Activated T-cell treated with anti-CD3 and anti-CD28 coated beads, Interleukin-2, amount 50 U/mL, for 72 hours (primary cell): ENCODE measurements at regions not wholly inside any gene's neighbourhood (a gene's known extent, or its start where the extent isn't known, plus 50 kb on each side); places are given as distances from the start of the nearest gene placed in this dataset.
A peak's percentile ranks its signal among the peaks of the same experiment; 100 is the strongest.
"Not testable (repeated sequence)": the region's sequence is repeated elsewhere in the genome, so short reads cannot be mapped to it uniquely, and the experiment has no call there.

ENCODE experiments used
- ATAC-seq, 2 donors: fragments of 150-1000 bp; cut with Tn5 transposase; replicated peaks in 1 of 2; 2 replicates each; pipeline ENCODE4 v1.10.0; 2021; ENCODE audit warnings: moderate library complexity in 2 of 2, mild to moderate bottlenecking in 1 of 2
- DNase-seq, 2 donors: peaks; one replicate each; pipeline ENCODE4 v3.0.0; 2021 to 2022; ENCODE audit warnings: mixed read lengths in 1 of 2
- H3K27ac Mint-ChIP-seq: one replicate; pipeline ENCODE4 v1.8.0; 2022; ENCODE audit warnings: mild to moderate bottlenecking, moderate library complexity, mixed read lengths
- H3K27me3 Mint-ChIP-seq: one replicate; pipeline ENCODE4 v1.8.0; 2022; ENCODE audit warnings: low read depth, mixed read lengths
- H3K36me3 Mint-ChIP-seq, 2 donors: one replicate each; pipeline ENCODE4 v1.8.0; 2022; ENCODE audit warnings: mixed read lengths in 2 of 2, mild to moderate bottlenecking in 1 of 2; ENCODE audit not compliant: insufficient read depth in 2 of 2
- H3K4me1 Mint-ChIP-seq: one replicate; pipeline ENCODE4 v1.8.0; 2022; ENCODE audit warnings: low read depth, mixed read lengths
- H3K4me3 Mint-ChIP-seq, 2 donors: one replicate each; pipeline ENCODE4 v1.8.0; 2022; ENCODE audit warnings: mild to moderate bottlenecking in 2 of 2, mixed read lengths in 2 of 2, moderate library complexity in 2 of 2
- H3K9me3 Mint-ChIP-seq, 2 donors: one replicate each; pipeline ENCODE4 v1.8.0; 2022; ENCODE audit warnings: mixed read lengths in 2 of 2

DNA sequence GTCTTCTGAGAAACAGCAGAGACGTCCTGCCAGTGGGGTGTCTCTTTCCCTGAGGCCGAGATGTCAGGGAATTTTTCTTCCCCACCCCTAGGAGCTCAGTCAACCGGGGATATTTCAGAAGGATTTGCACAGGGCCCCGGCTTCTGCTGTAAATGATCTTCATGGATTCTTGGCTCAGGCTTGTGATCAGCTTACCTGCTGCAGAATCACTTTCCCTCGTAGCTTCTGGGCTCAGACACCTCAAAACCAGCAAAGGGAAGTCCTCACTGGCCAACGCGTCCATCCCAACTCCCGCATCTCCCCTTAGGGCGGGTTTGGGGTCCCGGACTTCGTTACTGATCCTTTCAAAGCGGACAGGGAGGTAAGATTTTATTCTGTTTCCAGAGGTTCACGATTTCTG is 212.7 kb downstream of the SHOX start:
- DNase-seq, result no peak
- no peaks in the 10 kb centered on the region for H3K4me1 Mint-ChIP-seq
- H3K27ac Mint-ChIP-seq, result no peak overlapping the region
- no peaks in the 10 kb centered on the region for H3K36me3 Mint-ChIP-seq
- ATAC-seq, result no peak
- H3K27me3 Mint-ChIP-seq, result no peaks in the 10 kb centered on the region
- no peaks in the 10 kb centered on the region for H3K9me3 Mint-ChIP-seq
- no peak overlapping the region for H3K4me3 Mint-ChIP-seq

DNA sequence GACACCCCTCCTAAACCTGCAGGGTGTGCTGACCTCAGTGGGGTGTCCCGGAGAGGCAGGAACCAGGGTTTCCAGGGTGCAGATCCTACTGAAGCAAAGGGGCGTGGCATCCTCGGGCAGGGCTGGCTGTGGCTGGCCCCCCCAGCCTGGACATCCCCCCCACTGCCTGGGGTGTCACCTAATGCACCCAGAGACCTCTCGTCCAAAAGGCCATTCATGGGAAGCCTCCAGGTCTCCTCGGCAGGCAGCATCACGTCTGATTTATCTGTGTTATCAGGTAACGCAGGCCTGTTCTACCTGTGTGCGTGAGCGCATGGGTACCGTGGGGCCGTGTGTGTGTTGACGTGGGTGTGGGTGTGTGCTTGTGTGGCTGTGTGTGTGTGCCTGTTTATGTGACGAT is 210.0 kb downstream of the SHOX start:
- DNase-seq, result no peak
- Mint-ChIP-seq H3K27me3 (no peaks in the 10 kb centered on the region), H3K27ac (no peak overlapping the region), H3K9me3 (peaks cover 3 to 6% of the 10 kb centered on the region in 2 donors), H3K4me1 (no peaks in the 10 kb centered on the region), H3K4me3 (no peak overlapping the region), H3K36me3 (peaks cover 9 to 10% of the 10 kb centered on the region in 2 donors)
- ATAC-seq, result no peak

DNA sequence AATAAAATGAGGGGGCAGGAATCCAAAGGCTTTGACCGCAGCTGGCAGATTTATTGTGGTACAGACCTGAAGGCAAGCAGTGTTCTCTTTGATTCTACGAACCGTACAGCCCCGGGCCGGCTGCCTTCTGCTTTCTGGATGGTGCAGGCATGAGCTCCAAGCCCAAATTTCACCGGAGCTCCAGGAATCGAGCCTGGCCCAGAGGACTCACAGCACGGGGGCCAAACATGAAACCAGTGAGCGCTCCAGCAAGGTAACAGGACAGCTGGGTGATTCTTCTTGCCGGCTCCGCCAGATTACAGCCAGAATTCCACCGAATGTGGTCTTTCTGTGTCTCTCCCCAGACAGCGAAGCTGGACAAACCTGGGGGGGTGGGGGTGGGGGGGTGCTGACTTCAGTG is 208.1 kb downstream of the SHOX start:
- H3K4me3 Mint-ChIP-seq, H3K27me3 Mint-ChIP-seq, ATAC-seq, H3K9me3 Mint-ChIP-seq, H3K4me1 Mint-ChIP-seq, DNase-seq, H3K27ac Mint-ChIP-seq: not testable (repeated sequence)
- peaks cover 9 to 10% of the 10 kb centered on the region in 2 donors for H3K36me3 Mint-ChIP-seq

DNA sequence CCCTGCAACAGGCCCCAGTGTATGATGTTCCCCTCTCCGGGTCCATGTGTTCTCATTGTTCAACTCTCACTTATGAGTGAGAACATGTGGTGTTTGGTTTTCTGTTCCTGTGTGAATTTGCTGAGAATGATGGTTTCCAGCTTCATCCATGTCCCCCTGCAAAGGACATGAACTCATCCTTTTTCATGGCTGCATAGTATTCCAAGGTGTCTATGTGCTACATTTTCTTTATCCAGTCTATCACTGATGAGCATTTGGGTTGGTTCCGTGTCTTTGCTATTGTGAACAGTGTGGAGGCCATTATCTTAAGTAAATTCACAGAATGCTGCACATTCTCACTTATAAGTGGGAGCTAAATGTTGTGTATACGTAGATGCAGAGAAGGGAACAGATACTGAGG is 205.3 kb downstream of the SHOX start:
- not testable (repeated sequence) for H3K4me1 Mint-ChIP-seq, H3K27me3 Mint-ChIP-seq, H3K4me3 Mint-ChIP-seq, H3K27ac Mint-ChIP-seq, H3K9me3 Mint-ChIP-seq, ATAC-seq, DNase-seq
- H3K36me3 Mint-ChIP-seq, result peaks cover 9 to 10% of the 10 kb centered on the region in 2 donors

DNA sequence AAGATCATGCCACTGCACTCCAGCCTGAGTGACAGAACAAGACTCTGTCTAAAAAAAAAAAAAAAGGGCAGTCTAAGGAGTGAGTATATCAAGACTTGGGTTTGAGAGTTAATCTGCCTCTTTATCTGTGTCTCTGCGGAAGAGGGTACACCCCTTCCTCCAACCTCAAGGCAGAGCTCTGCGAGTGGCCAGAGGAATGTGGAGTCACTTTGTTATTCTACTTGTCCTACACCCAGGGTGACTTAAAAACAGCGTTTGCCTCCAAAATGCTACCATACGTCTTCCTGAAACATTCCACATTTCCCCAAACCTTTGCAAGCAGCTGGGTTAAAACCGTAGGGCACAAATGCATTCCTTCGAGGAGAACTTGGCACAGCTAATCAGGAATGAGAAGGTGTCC is 199.9 kb downstream of the SHOX start:
- no peaks in the 10 kb centered on the region for H3K36me3 Mint-ChIP-seq
- H3K4me1 Mint-ChIP-seq, result no peaks in the 10 kb centered on the region
- no peak overlapping the region for H3K27ac Mint-ChIP-seq
- H3K9me3 Mint-ChIP-seq, result peaks cover 4% of the 10 kb centered on the region in 2 donors
- ATAC-seq (no peak), DNase-seq (no peak)
- H3K4me3 Mint-ChIP-seq, result no peak overlapping the region
- H3K27me3 Mint-ChIP-seq, result no peaks in the 10 kb centered on the region

DNA sequence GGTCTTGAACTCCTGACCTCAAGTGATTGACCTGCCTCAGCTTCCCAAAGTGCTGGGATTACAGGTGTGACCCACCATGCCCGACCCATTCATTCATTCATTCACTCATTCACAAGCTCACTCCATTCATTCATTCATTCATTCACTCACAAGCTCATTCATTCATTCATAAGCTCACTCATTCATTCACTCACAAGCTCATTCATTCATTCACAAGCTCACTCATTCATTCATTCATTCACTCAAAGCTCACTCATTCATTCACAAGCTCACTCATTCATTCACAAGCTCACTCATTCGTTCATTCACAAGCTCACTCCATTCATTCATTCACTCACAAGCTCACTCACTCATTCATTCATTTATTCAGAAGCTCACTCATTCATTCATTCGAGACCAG is 198.6 kb downstream of the SHOX start:
- Mint-ChIP-seq H3K27ac (no peak overlapping the region), H3K4me3 (no peak overlapping the region), H3K4me1 (no peaks in the 10 kb centered on the region), H3K36me3 (no peaks in the 10 kb centered on the region), H3K9me3 (peaks cover 4% of the 10 kb centered on the region in 2 donors), H3K27me3 (no peaks in the 10 kb centered on the region)
- ATAC-seq (no peak), DNase-seq (no peak)

DNA sequence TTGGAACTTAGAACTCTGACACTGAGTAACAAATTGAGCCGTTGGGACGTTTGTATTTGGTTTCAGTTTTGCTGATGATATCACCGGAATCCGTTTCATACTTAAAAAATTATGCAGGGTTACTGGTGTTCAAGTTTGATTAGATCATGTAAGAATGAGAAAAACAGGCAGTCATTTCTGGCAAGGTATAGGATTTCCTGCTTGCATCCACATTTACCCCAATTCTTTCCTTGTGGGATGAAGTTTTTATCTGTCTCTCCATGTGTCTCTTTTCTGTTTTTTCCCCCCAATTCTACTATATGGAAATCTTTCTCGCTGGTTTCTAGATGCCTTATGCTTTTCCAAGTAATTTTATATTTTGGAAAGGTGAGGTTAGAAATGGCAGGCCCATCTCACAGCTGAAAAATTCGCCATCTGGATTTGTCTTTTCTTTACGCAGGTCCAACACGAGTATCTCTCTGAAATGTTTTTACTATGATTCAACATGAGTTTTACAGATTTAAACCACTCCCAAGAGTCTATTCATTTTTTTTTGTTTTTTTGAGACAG is 197.9 kb downstream of the SHOX start:
- DNase-seq (no peak), ATAC-seq (no peak)
- Mint-ChIP-seq H3K36me3 (no peaks in the 10 kb centered on the region), H3K9me3 (peaks cover 4% of the 10 kb centered on the region in 2 donors), H3K27ac (no peak overlapping the region), H3K27me3 (no peaks in the 10 kb centered on the region), H3K4me1 (no peaks in the 10 kb centered on the region), H3K4me3 (peak overlapping the region in 1 of 2 donors; percentile 52)

DNA sequence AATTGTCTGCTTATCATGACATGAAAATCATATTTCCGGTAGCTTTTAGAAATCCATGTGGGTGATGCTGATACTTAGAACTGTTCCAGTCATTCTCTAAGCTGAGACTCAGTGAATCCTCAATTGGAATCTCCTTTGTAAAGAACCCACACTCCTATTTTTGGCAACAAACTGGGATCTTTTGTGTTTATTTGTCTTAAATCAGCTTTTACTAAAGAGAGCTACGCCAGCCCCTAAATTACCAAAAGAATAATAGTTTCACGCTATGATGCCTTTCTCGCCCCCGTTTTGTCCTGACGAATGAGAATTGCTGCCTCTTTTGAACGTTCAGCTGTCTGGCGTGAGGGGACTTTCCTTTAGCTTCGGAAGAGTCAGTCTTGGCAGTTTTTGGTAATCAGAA is 195.9 kb downstream of the SHOX start:
- no peak overlapping the region for H3K27ac Mint-ChIP-seq
- DNase-seq (no peak), ATAC-seq (no peak)
- H3K4me3 Mint-ChIP-seq, result no peak overlapping the region
- H3K27me3 Mint-ChIP-seq, result no peaks in the 10 kb centered on the region
- H3K36me3 Mint-ChIP-seq, result peaks cover 0 to 4% of the 10 kb centered on the region in 2 donors
- peaks cover 6 to 9% of the 10 kb centered on the region in 2 donors for H3K9me3 Mint-ChIP-seq
- H3K4me1 Mint-ChIP-seq, result no peaks in the 10 kb centered on the region

DNA sequence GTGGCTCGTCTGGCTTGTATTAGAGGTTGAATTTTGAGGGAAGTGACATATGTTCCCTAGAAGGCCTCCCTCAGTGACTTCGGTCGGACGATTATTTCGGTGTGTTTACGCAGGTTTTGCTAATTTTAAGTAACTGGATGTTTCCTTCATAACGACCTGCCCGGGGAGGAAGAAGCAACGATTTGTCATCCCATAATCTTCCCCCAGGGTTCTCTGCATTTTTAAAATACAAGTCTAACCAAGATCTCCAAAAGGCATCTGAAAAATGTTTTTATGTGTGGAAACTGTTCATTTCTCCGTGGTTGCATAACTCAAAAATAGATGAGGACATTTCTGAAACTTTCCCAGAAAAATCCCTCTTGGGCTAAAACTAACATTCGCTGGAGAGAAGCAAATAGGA is 195.4 kb downstream of the SHOX start:
- no peaks in the 10 kb centered on the region for H3K27me3 Mint-ChIP-seq
- ATAC-seq, result no peak
- DNase-seq, result no peak
- H3K36me3 Mint-ChIP-seq, result peaks cover 0 to 4% of the 10 kb centered on the region in 2 donors
- H3K9me3 Mint-ChIP-seq, result peaks cover 6 to 9% of the 10 kb centered on the region in 2 donors
- H3K4me3 Mint-ChIP-seq, result no peak overlapping the region
- H3K4me1 Mint-ChIP-seq, result no peaks in the 10 kb centered on the region
- no peak overlapping the region for H3K27ac Mint-ChIP-seq

DNA sequence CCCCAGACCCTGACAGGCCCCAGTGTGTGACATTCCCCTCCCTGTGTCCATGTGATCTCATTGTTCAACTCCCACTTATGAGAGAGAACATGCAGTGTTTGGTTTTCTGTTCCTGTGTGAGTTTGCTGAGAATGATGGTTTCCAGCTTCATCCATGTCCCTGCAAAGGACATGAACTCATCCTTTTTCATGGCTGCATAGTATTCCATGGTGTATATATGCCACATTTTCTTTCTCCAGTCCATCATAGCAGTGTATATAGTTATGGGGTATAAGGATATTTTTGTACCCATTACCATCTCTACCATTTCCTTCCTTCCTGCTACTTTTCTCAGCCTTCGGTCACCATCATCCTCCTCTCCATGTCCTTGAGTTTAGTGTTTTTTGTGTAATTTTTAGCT is 192.5 kb downstream of the SHOX start:
- H3K27me3 Mint-ChIP-seq, H3K4me1 Mint-ChIP-seq, H3K36me3 Mint-ChIP-seq, DNase-seq, H3K4me3 Mint-ChIP-seq, H3K27ac Mint-ChIP-seq, H3K9me3 Mint-ChIP-seq, ATAC-seq: not testable (repeated sequence)

DNA sequence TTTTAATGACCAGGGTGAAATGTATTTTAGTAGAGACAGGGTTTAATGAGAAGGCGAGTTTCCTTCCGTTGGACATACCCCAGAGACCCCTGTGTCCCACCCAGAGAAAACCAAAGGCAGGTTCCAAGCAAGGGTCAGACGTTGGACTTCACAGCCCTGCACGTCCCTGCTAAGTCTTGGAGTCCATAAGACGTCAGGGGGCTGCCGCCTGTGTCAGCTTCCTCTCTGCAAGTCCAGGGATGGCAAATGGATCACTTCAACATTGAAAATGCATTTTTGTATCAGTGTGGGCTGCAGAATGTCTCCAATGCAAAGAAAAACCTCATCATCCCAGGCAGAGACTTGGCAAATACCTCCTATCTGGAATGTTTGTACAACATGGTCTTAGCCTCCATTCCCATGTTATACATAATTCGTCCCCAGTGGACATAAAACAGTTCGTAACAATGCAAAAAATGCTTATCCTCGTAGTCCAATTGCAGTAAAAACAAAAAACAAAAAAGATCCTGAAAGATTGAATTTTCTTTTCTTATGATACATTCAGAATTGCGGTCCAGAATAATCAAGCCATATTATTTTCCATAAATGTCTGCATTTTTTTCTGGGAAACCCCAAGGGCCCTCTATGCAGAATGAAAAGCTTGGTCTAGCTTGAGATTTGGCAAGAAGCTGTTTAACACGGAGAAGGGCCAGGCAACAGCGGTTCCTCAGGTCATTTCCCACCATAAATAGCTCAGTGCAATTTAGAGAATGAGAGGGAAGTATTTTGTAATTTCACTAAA is 190.9 kb downstream of the SHOX start:
- no peak for ATAC-seq
- no peaks in the 10 kb centered on the region for H3K4me1 Mint-ChIP-seq

DNA sequence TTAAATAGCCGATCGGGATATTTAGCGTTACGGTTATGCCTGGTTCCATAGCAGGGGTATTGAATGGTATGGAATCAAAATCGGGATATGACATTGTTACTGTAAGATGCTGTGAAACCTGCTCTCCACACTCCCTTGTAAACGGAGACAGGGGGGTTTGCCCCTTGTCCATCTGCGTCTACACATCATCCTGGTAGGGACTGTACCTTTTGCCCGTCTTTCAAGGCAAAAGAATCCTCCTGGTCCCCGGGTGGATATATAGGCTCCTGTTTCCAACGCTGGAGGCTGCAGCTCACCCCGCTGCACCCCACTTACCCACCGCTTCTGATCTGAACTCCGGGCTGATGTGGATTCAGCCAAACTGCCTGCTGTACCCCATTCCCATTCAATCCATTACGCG is 189.1 kb downstream of the SHOX start:
- Mint-ChIP-seq H3K27ac (no peak overlapping the region), H3K36me3 (peaks cover 0 to 4% of the 10 kb centered on the region in 2 donors), H3K27me3 (no peaks in the 10 kb centered on the region), H3K4me1 (no peaks in the 10 kb centered on the region), H3K9me3 (peaks cover 3 to 4% of the 10 kb centered on the region in 2 donors), H3K4me3 (no peak overlapping the region)
- peak in 1 of 2 donors; percentile 31 for ATAC-seq
- DNase-seq, result no peak

More for the DNA sequence above, 190.9 kb downstream of the SHOX start:
- Mint-ChIP-seq H3K27ac (no peak overlapping the region), H3K9me3 (peaks cover 2 to 4% of the 10 kb centered on the region in 2 donors), H3K36me3 (peaks cover 0 to 4% of the 10 kb centered on the region in 2 donors), H3K27me3 (no peaks in the 10 kb centered on the region), H3K4me3 (no peak overlapping the region)
- no peak for DNase-seq

DNA sequence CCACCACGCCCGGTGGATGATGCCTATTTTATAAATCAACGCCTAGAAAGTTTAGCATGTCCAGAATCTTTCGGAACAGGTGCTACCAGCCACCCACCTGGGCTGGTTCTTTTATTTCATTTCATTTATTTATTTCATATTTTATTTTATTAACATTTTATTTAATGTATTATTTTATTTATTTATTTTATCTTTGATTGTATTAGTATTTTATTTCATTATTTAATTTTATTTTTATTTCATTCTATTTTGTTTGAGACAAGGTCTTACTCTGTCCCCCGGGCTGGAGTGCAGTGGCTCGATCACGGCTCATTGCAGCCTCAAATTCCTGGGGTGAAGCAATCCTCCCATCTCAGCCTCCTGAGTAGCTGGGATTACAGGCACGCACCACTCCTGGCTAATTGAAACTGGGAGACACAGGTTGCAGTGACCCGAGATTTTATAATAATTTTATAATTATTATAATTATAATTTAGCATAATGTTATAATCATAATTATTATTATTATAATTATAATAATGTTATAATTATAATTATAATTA is 187.2 kb downstream of the SHOX start:
- Mint-ChIP-seq H3K4me3 (no peak overlapping the region), H3K9me3 (peaks cover 0 to 1% of the 10 kb centered on the region in 2 donors), H3K36me3 (no peaks in the 10 kb centered on the region), H3K4me1 (no peaks in the 10 kb centered on the region), H3K27ac (no peak overlapping the region), H3K27me3 (no peaks in the 10 kb centered on the region)
- DNase-seq (no peak), ATAC-seq (no peak)
